Keratinocyte (primary cell): ENCODE measurements at regions not wholly inside any gene's neighbourhood (a gene's known extent, or its start where the extent isn't known, plus 50 kb on each side); places are given as distances from the start of the nearest gene placed in this dataset.

Experiments used
- DNase-seq: peaks from one replicate; pipeline ENCODE4 v3.0.0-alpha.2; 2011; ENCODE audit warnings: low read depth, missing footprints, low spot score
- FAIRE-seq: peaks from 2 replicates; lab custom pipeline; 2011; peaks lifted over from hg19 to GRCh38; lab: Jason Lieb, UNC
- H2AFZ ChIP-seq: 2 replicates; pipeline ENCODE4 v1.6.0; 2012; ENCODE audit warnings: low read length, control low read depth, inconsistent platforms; ENCODE audit not compliant: control insufficient read depth
- H3K27ac ChIP-seq: 2 replicates; pipeline ENCODE4 v1.5.1; 2011; ENCODE audit warnings: low read length; ENCODE audit not compliant: control insufficient read depth, insufficient read depth
- H3K27me3 ChIP-seq: 3 replicates; pipeline ENCODE4 v1.6.0; 2011; ENCODE audit warnings: low read length; ENCODE audit not compliant: control insufficient read depth, insufficient read depth; ENCODE audit errors: extremely low read depth
- H3K36me3 ChIP-seq, 2 experiments: 2 replicates in 1 of 2; 3 replicates in 1 of 2; pipeline ENCODE4 v1.5.1; 2011; ENCODE audit warnings: low read length in 2 of 2, mild to moderate bottlenecking in 1 of 2; ENCODE audit not compliant: control insufficient read depth in 2 of 2, insufficient read depth in 2 of 2; ENCODE audit errors: extremely low read depth in 1 of 2
- H3K4me1 ChIP-seq: 3 replicates; pipeline ENCODE4 v1.5.1; 2011; ENCODE audit warnings: low read length; ENCODE audit not compliant: control insufficient read depth, insufficient read depth; ENCODE audit errors: extremely low read depth
- H3K4me2 ChIP-seq: 3 replicates; pipeline ENCODE4 v1.6.0; 2011; ENCODE audit warnings: low read depth, low read length; ENCODE audit not compliant: control insufficient read depth, insufficient read depth; ENCODE audit errors: extremely low read depth
- H3K4me3 ChIP-seq, 3 experiments: fragments of 200-600 bp in 1 of 3; sonication (generic) in 1 of 3; 2 replicates in 2 of 3; 3 replicates in 1 of 3; pipeline ENCODE4 v1.5.1; 2011 to 2016; ENCODE audit warnings: low read length in 3 of 3, mild to moderate bottlenecking in 3 of 3, control low read depth in 2 of 3, inconsistent platforms in 1 of 3, low read depth in 1 of 3, mixed read lengths in 1 of 3, mixed run types in 1 of 3, moderate library complexity in 1 of 3; ENCODE audit not compliant: control insufficient read depth in 2 of 3, insufficient read depth in 2 of 3; ENCODE audit errors: extremely low read depth in 1 of 3
- H3K79me2 ChIP-seq: 2 replicates; pipeline ENCODE4 v1.6.0; 2012; ENCODE audit warnings: low read length; ENCODE audit not compliant: control insufficient read depth, insufficient read depth
- H3K9ac ChIP-seq: 3 replicates; pipeline ENCODE4 v1.6.0; 2011; ENCODE audit warnings: low read length; ENCODE audit not compliant: control insufficient read depth, insufficient read depth; ENCODE audit errors: extremely low read depth
- H3K9me1 ChIP-seq: 3 replicates; pipeline ENCODE4 v1.6.0; 2011; ENCODE audit warnings: low read length; ENCODE audit not compliant: control insufficient read depth, insufficient read depth; ENCODE audit errors: extremely low read depth
- H3K9me3 ChIP-seq: 2 replicates; pipeline ENCODE4 v1.5.1; 2012; ENCODE audit warnings: low read depth, low read length; ENCODE audit not compliant: control insufficient read depth
- H4K20me1 ChIP-seq: 3 replicates; pipeline ENCODE4 v1.6.0; 2011; ENCODE audit warnings: low read length; ENCODE audit not compliant: control insufficient read depth, insufficient read depth; ENCODE audit errors: extremely low read depth
- CTCF ChIP-seq, 3 experiments: IDR thresholded peaks in 1 of 3; conservative IDR thresholded peaks in 1 of 3; optimal IDR thresholded peaks in 1 of 3; 2 replicates in 2 of 3; 3 replicates in 1 of 3; pipeline versions ENCODE3 to v1.5.1; 2011; ENCODE audit warnings: low read length in 3 of 3, mild to moderate bottlenecking in 3 of 3, moderate library complexity in 2 of 3, control low read depth in 1 of 3, inconsistent platforms in 1 of 3; ENCODE audit not compliant: insufficient read depth in 2 of 3; ENCODE audit errors: extremely low read depth in 1 of 3
- EZH2 ChIP-seq: IDR thresholded peaks from one replicate; pipeline ENCODE4 v1.6.1; 2012; ENCODE audit warnings: inconsistent platforms, mild to moderate bottlenecking, low read length, moderate library complexity
- dilution Hi-C: fragments of 300-500 bp; cut with MboI; formaldehyde crosslinking; loops from one replicate; pipeline ENCODE4 v1.7.0; 2020; ENCODE audit warnings: low sequenced_read_pairs; ENCODE audit not compliant: extremely low pct_ligation_motif_present

GRCh38 chr16:66083171-66083570 lies 283.3 kb upstream of the CDH5 start:
- TF ChIP-seq EZH2 (no peak), CTCF (optimal IDR thresholded peaks at IDR 0.05 in 1 of 3, IDR thresholded peaks at IDR 0.05 in 1 of 3, conservative IDR thresholded peaks at IDR 0.05 in 1 of 3; ENCODE audit: extremely low read depth in 1 of 3, insufficient read depth in 2 of 3, low read length in 3 of 3) (no peak)
- Histone ChIP-seq H3K4me1 (peaks cover 18% of the 10 kb centered on the region), H3K27me3 (no peaks in the 10 kb centered on the region), H3K9ac (no peak overlapping the region), H3K9me3 (no peaks in the 10 kb centered on the region), H3K4me3 (no peak overlapping the region), H3K27ac (no peak overlapping the region), H4K20me1 (no peaks in the 10 kb centered on the region), H3K9me1 (no peaks in the 10 kb centered on the region), H3K79me2 (no peaks in the 10 kb centered on the region), H2AFZ (no peak overlapping the region), H3K4me2 (no peak overlapping the region), H3K36me3 (no peaks in the 10 kb centered on the region)
- no peak for FAIRE-seq
- dilution Hi-C loops: no loop called here
- no peak for DNase-seq

- H3K36me3 ChIP-seq: no peaks in the 10 kb centered on the region
- H3K27ac ChIP-seq: peak overlapping the region; percentile 80
- no peak overlapping the region for H3K4me3 ChIP-seq
- no peaks in the 10 kb centered on the region for H3K79me2 ChIP-seq
- TF ChIP-seq EZH2: no peak
- TF ChIP-seq CTCF (optimal IDR thresholded peaks at IDR 0.05 in 1 of 3, IDR thresholded peaks at IDR 0.05 in 1 of 3, conservative IDR thresholded peaks at IDR 0.05 in 1 of 3; ENCODE audit: extremely low read depth in 1 of 3, insufficient read depth in 2 of 3, low read length in 3 of 3): no peak
- FAIRE-seq: no peak
- dilution Hi-C loops: no loop called here
- H4K20me1 ChIP-seq: no peaks in the 10 kb centered on the region
- H3K27me3 ChIP-seq: no peaks in the 10 kb centered on the region
- no peaks in the 10 kb centered on the region for H3K9me1 ChIP-seq
- peaks cover 18% of the 10 kb centered on the region for H3K4me1 ChIP-seq
- peak overlapping the region; percentile 59 for H3K4me2 ChIP-seq
- no peak overlapping the region for H2AFZ ChIP-seq
- H3K9me3 ChIP-seq: no peaks in the 10 kb centered on the region
- DNase-seq: no peak
- no peak overlapping the region for H3K9ac ChIP-seq
These were observed 284.1 kb upstream of the CDH5 start for GRCh38 chr16:66082424-66082823.
